PFSK-1 (cell line): ENCODE measurements at regions not wholly inside any gene's neighbourhood (a gene's known extent, or its start where the extent isn't known, plus 50 kb on each side); places are given as distances from the start of the nearest gene placed in this dataset.

Source experiments
- FOXP2 ChIP-seq: optimal IDR thresholded peaks from 2 replicates; pipeline ENCODE3; 2011; ENCODE audit warnings: borderline replicate concordance, control low read depth, inconsistent platforms; ENCODE audit not compliant: insufficient read depth; ENCODE audit errors: extremely low read length, extremely low read depth
- POLR2AphosphoS5 ChIP-seq: IDR thresholded peaks from 2 replicates; pipeline ENCODE4 v1.6.1; 2012; ENCODE audit warnings: low read depth, mild to moderate bottlenecking, control low read depth, low read length, moderate library complexity
- TAF1 ChIP-seq: IDR thresholded peaks from 2 replicates; pipeline ENCODE4 v1.6.1; 2012; ENCODE audit warnings: low read length, control low read depth, borderline replicate concordance; ENCODE audit not compliant: insufficient read depth

DNA sequence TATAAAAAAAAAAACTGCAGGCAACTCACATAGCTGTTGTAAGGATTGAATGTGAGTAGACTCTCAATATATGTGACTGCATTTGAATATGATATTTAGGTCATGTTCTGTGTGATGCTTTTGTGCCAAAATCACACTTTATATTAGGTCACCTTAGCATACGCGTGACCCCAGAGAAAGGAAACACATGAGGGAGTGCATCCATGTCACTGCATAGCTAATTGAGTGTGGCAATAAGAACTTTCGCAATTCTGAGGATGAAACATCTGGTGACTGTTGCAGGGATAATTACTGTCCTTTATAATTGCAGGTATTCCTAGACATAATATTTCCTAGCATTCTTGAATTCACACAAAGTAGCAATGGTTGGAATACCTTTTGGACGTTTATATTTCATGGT is 459.5 kb upstream of the KLF4 start:
- no peak for TF ChIP-seq POLR2AphosphoS5
- TF ChIP-seq TAF1: no peak
- TF ChIP-seq FOXP2: no peak
